ENCODE measurements at regions not wholly inside any gene's neighbourhood (a gene's known extent, or its start where the extent isn't known, plus 50 kb on each side); places are given as distances from the start of the nearest gene placed in this dataset.

GRCh38 chr10:123492016-123492415, 174.1 kb upstream of the GPR26 start:
- no peak for DNase-seq (ENCODE audit: low read depth in 3 of 3)

- DNase-seq (ENCODE audit: low read depth in 3 of 3) = no peak
Observed at GRCh38 chr10:123494301-123494808, 171.8 kb upstream of the GPR26 start.

DNA sequence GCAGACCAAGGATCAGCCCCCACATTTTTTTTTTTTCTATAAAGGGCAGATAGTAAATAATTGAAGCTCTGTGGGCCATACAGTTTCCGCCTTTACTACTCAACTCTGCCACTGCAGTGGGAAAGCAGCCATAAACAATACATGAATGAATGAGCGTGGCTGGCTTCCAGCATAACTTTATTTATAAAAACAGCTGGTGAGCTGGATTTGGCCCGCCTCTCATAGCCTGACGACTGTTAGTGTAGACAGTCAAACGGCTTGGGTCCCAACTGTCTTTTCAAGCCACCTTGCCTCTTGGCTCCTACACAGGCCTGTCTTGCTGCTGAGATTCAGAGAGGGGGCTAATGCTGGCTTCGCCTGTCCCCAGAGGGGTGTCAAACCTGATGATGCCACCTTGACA, 169.8 kb upstream of the GPR26 start:
- no peak for DNase-seq (ENCODE audit: low read depth in 3 of 3)

- no peak for DNase-seq (ENCODE audit: low read depth in 3 of 3)
Observed at GRCh38 chr10:123496996-123497660, 169.0 kb upstream of the GPR26 start.

- DNase-seq (ENCODE audit: low read depth in 3 of 3) = no peak
Observed at GRCh38 chr10:123500110-123500509, 166.0 kb upstream of the GPR26 start.

- no peak for DNase-seq (ENCODE audit: low read depth in 3 of 3)
Observed at GRCh38 chr10:123501148-123501547, 165.0 kb upstream of the GPR26 start.

GRCh38 chr10:123502983-123503382, 163.2 kb upstream of the GPR26 start:
- DNase-seq (ENCODE audit: low read depth in 3 of 3) = no peak

DNA sequence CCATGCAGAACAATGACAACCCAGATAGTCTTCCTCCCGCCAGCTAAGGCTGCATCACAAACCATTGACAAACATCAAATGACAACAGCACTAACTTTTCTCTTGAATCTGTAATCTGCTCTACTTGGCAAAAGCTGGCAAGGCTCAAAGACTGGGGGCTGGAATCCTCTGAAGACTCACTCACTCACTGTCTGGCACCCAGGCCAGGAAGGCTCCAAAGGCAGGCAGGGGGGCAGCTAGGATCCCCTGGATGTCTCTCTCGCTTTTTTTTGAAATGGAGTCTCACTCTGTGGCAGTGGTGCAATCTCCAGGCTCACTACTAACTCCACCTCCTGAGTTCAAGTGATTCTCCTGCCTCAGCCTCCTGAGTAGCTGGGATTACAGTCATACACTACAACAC, 159.7 kb upstream of the GPR26 start:
- DNase-seq (ENCODE audit: low read depth in 3 of 3) = no peak

DNA sequence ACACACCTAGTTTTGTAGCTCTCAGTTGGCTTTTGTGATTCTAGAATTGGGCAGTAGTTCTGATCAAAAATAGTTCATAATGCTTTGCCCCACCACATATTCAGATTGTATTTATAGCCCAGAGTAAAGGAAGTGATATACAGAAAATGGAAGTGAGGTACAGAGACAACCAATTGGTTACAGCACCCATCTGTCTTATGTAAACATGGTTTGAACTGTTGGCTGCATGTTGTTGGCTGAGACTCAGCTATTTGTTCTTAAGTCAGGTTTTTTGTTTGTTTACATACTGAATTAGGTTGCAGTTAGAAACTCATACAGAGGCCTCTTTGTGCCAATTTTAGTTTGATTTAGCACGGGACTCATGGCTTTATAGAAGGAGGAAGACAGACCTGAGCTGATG, 158.9 kb upstream of the GPR26 start:
- DNase-seq (ENCODE audit: low read depth in 3 of 3) = no peak

GRCh38 chr10:123509338-123509737, 156.8 kb upstream of the GPR26 start:
- DNase-seq (ENCODE audit: low read depth in 3 of 3) = no peak

DNA sequence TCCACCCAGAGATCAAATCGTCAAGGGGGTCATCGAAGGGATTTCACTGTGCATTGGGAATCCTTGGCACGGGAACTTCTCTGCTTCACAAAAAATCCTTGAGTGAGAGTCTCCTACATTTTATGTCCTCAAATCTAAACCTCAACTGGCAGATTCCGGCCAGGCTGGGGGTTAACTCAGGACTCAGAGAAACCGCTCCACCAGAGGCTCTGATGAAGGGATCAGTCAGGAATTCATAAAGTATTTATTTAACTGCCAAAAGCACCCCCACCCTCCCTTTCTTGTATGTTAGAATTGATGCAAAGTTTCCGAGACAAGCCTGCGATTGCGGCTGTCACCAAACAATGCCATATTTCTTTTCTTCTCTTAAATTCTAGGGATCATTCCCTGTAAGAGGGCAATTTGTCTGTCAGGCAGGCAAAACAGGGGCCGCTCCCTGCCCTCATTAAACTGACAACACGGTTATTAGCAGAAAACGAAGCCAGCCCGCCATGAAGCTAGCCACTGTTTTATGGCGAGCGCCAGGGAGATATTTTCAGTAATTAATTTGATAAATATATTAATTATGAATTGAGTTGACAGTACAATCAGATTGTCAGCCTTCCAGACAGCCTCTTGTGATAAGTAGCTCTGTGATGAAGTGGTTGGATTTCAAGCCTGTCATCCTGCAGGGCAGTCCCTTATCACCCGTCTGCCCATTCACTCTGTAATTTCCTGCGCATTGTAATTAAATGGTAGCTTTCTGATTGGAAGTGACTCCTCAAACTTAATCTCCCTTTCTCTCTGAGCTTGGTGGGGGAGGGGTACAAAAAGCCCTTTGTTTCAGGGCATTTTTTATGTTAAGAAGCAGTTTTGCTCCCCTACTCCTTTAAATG, 153.0 kb upstream of the GPR26 start:
- no peak for DNase-seq (ENCODE audit: low read depth in 3 of 3)

DNA sequence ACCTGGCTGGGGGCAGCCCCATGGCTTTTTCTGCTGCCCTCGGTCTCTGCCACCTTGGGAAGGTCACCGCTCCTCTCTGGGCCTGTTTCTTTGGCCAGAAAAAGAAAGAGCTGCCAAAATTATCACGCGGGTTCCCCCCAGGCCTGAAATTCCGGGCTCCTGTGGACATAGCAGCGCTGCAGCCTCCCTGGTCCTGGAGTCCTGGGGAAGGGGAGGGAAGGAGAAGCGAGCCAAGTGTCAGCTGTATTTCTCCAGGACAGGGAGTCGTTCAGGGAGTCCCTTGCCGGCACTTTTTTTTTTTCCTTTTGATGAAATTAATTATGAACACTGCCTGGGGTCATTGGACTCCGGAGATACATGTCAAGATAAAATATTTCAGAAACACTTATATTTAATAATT, 152.3 kb upstream of the GPR26 start:
- no peak for DNase-seq (ENCODE audit: low read depth in 3 of 3)

GRCh38 chr10:123514996-123515395, 151.2 kb upstream of the GPR26 start:
- DNase-seq (ENCODE audit: low read depth in 3 of 3) = no peak

- DNase-seq (ENCODE audit: low read depth in 3 of 3) = no peak
Observed at GRCh38 chr10:123515661-123516060, 150.5 kb upstream of the GPR26 start.

GRCh38 chr10:123516291-123516690, 149.9 kb upstream of the GPR26 start:
- DNase-seq (ENCODE audit: low read depth in 3 of 3) = no peak

- DNase-seq (ENCODE audit: low read depth in 3 of 3) = no peak
Observed at GRCh38 chr10:123517426-123517825, 148.7 kb upstream of the GPR26 start.

DNA sequence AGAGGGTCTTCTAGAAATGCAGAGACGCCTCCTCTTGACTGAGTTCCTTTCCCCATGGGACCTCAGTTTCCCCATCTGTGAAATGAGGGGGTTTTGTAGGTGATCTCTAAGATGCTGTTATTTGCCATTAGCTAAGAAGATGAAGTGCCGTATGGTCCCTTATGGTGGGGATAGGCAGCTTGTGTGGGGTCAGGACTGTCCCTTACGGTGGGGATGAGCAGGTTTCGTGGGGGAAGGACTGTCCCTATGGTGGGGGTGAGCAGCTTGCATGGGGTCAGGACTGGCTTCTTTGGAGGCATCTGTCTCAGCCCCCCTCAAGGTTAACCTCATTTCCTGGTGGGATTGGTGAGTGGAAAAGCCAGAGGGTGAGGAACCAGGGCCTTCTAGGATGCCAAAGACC, 148.3 kb upstream of the GPR26 start:
- no peak for DNase-seq (ENCODE audit: low read depth in 3 of 3)

DNA sequence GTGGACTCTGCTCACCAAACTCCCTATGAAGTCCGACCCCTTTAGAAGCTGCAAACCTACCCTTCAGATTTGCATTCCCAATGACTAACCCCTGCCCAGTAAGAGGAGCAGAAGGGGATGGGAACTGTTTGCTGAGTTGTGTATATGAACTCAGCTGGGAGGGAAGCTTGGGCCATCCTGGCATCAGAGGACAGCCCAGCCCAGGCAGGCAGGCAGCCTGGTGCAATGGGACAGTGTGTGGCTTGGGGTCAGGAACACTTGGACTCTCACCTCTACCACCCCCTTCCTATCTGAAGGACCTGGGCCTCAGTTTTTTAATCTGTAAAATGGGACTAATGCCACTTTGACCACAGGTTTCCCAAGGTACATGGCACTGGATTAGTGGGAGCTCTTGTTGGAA, 147.4 kb upstream of the GPR26 start:
- DNase-seq (ENCODE audit: low read depth in 3 of 3) = no peak

DNA sequence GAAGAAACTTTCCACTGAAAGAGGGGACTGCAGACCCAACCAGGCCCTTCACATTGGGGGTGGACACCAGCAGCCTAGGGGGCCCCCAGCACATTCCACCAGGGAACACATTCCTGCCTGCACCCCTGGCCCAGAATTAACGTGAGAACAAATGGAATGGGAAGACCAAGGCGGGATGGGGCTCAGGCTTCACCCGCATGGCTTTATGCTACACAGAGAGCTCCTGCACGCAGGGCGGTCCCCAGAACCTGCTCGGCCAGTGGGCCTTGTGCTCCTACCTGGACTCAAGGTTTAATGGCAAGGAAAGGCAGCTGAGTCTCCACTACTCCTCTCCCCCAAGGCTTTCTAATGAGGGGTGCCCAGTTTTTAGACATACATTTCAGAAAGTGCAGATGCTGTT, 146.3 kb upstream of the GPR26 start:
- DNase-seq (ENCODE audit: low read depth in 3 of 3) = no peak

GRCh38 chr10:123521076-123521475, 145.1 kb upstream of the GPR26 start:
- no peak for DNase-seq (ENCODE audit: low read depth in 3 of 3)

DNA sequence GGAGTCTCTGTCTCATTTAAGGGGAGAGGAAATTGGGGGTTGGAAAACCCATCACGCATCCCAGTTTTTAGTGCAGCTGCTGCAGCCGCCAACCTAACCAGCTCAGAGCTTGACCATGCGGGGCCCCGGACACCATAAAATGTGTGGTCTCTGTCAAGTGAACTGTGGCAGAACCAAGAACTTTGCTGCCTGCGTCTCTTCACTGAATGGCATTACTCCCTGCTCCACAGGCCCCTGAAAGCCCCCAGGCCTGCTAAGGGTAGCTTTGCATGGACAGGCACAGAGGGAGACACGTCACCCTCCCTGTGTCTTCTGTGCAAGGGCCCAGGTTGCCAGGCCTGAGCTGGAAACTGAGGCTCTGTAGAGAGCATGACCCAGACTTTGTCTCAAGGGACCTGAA, 144.6 kb upstream of the GPR26 start:
- DNase-seq (ENCODE audit: low read depth in 3 of 3) = no peak

- no peak for DNase-seq (ENCODE audit: low read depth in 3 of 3)
Observed at GRCh38 chr10:123522702-123523312, 143.3 kb upstream of the GPR26 start.

- no peak for DNase-seq (ENCODE audit: low read depth in 3 of 3)
Observed at GRCh38 chr10:123523833-123524232, 142.3 kb upstream of the GPR26 start.

Data from stimulated activated CD4-positive, alpha-beta T cell treated with anti-CD3 and anti-CD28 coated beads, TNF-alpha, amount 100 ng/mL, for 48 hours (primary cell).